IMR-90 (cell line): ENCODE measurements at regions not wholly inside any gene's neighbourhood (a gene's known extent, or its start where the extent isn't known, plus 50 kb on each side); places are given as distances from the start of the nearest gene placed in this dataset.

Experiments
- ATAC-seq: fragments of 200-7000 bp; cut with Tn5 transposase; 2 replicates; pipeline ENCODE4 v1.9.1; 2020; ENCODE audit warnings: low read depth, mild to moderate bottlenecking, moderate library complexity
- BruUV-seq: library from RNA; stranded (reverse); fragments of 400-500 nt; replicated peaks from 2 replicates; lab custom pipeline; 2021; lab: Mats Ljungman, UMichigan
- CTCF ChIA-PET: fragments of 300-600 bp; formaldehyde crosslinking; extraction: SDS; loops from one replicate; lab custom pipeline; 2021; ENCODE audit warnings: antibody characterized with exemption; lab: Yijun Ruan, JAX
- POLR2A ChIA-PET: fragments of 300-600 bp; sonication (Branson Sonifier 250); formaldehyde crosslinking; loops from one replicate; lab custom pipeline; 2022; ENCODE audit warnings: antibody characterized with exemption; ENCODE audit not compliant: unreplicated experiment; lab: Charles Lee
- DNase-seq: peaks from one replicate; pipeline ENCODE4 v3.0.0; 2013
- H2AFZ ChIP-seq: replicated peaks from 2 replicates; pipeline ENCODE3; 2013; ENCODE audit warnings: low read length, mild to moderate bottlenecking; ENCODE audit not compliant: poor library complexity
- H2AK5ac ChIP-seq: 2 replicates; pipeline ENCODE4 v1.6.1; 2013; ENCODE audit warnings: low read depth, low read length, inconsistent platforms
- H2AK9ac ChIP-seq: replicated peaks from 2 replicates; pipeline ENCODE3; 2013; ENCODE audit warnings: mild to moderate bottlenecking, low read depth, low read length, moderate library complexity; ENCODE audit not compliant: poor library complexity
- H2BK120ac ChIP-seq: 2 replicates; pipeline ENCODE4 v1.6.1; 2013; ENCODE audit warnings: low read depth, low read length, inconsistent platforms
- H2BK15ac ChIP-seq: 3 replicates; pipeline ENCODE4 v1.6.1; 2013; ENCODE audit warnings: low read depth, low read length, inconsistent platforms
- H2BK20ac ChIP-seq: 2 replicates; pipeline ENCODE4 v1.6.1; 2013; ENCODE audit warnings: low read depth, mild to moderate bottlenecking, inconsistent platforms, low read length, moderate library complexity
- H2BK5ac ChIP-seq: 2 replicates; pipeline ENCODE4 v1.6.1; 2013; ENCODE audit warnings: mild to moderate bottlenecking, low read depth, low read length, inconsistent platforms; ENCODE audit not compliant: poor library complexity, severe bottlenecking
- H3K14ac ChIP-seq: replicated peaks from 2 replicates; pipeline ENCODE4 v1.6.1; 2013; ENCODE audit warnings: low read depth, low read length, inconsistent platforms
- H3K18ac ChIP-seq: 2 replicates; pipeline ENCODE4 v1.6.1; 2013; ENCODE audit warnings: low read depth, low read length, control low read depth
- H3K23ac ChIP-seq: 2 replicates; pipeline ENCODE4 v1.6.1; 2013; ENCODE audit warnings: low read depth, low read length, inconsistent platforms
- H3K27ac ChIP-seq: 2 replicates; pipeline ENCODE4 v1.5.1; 2013; ENCODE audit warnings: mild to moderate bottlenecking, control low read depth, low read length; ENCODE audit not compliant: insufficient read depth
- H3K27me3 ChIP-seq: 2 replicates; pipeline ENCODE4 v1.6.1; 2013; ENCODE audit warnings: low read length; ENCODE audit not compliant: control insufficient read depth, insufficient read depth
- H3K36me3 ChIP-seq: 2 replicates; pipeline ENCODE4 v1.6.1; 2013; ENCODE audit warnings: low read length, mixed read lengths; ENCODE audit not compliant: control insufficient read depth, insufficient read depth
- H3K4ac ChIP-seq: 2 replicates; pipeline ENCODE4 v1.6.1; 2013; ENCODE audit warnings: low read depth, low read length, inconsistent platforms
- H3K4me1 ChIP-seq: 2 replicates; pipeline ENCODE4 v1.6.1; 2013; ENCODE audit warnings: low read length, mixed read lengths; ENCODE audit not compliant: control insufficient read depth, insufficient read depth
- H3K4me2 ChIP-seq: 2 replicates; pipeline ENCODE4 v1.6.1; 2013; ENCODE audit warnings: low read depth, mild to moderate bottlenecking, control low read depth, low read length, moderate library complexity
- H3K4me3 ChIP-seq: 2 replicates; pipeline ENCODE4 v1.5.1; 2013; ENCODE audit warnings: low read depth, mild to moderate bottlenecking, control low read depth, low read length, moderate library complexity; ENCODE audit not compliant: insufficient read depth
- H3K56ac ChIP-seq: 2 replicates; pipeline ENCODE4 v1.6.1; 2013; ENCODE audit warnings: low read length, inconsistent platforms; ENCODE audit not compliant: insufficient read depth; ENCODE audit errors: extremely low read depth
- H3K79me1 ChIP-seq, 2 experiments: 2 replicates each; pipeline ENCODE4 v1.6.1; 2013; ENCODE audit warnings: low read length in 2 of 2, inconsistent platforms in 1 of 2, low read depth in 1 of 2
- H3K9ac ChIP-seq: 2 replicates; pipeline ENCODE4 v1.6.1; 2013; ENCODE audit warnings: low read depth, low read length, control low read depth
- H3K9me1 ChIP-seq: 2 replicates; pipeline ENCODE4 v1.6.1; 2013; ENCODE audit warnings: low read length, inconsistent platforms; ENCODE audit not compliant: insufficient read depth
- H3K9me3 ChIP-seq: 2 replicates; pipeline ENCODE4 v1.6.1; 2013; ENCODE audit warnings: low read length; ENCODE audit not compliant: control insufficient read depth, insufficient read depth
- H4K20me1 ChIP-seq: 2 replicates; pipeline ENCODE4 v1.6.1; 2013; ENCODE audit warnings: low read length, inconsistent platforms; ENCODE audit not compliant: insufficient read depth
- H4K5ac ChIP-seq: 2 replicates; pipeline ENCODE4 v1.6.1; 2013; ENCODE audit warnings: mild to moderate bottlenecking, low read depth, low read length, control low read depth
- H4K8ac ChIP-seq, 2 experiments: 2 replicates each; pipeline ENCODE4 v1.6.1; 2013; ENCODE audit warnings: low read depth in 2 of 2, low read length in 2 of 2, control low read depth in 1 of 2, inconsistent platforms in 1 of 2
- H4K91ac ChIP-seq: 2 replicates; pipeline ENCODE4 v1.6.1; 2013; ENCODE audit warnings: low read depth, low read length, inconsistent platforms; ENCODE audit not compliant: insufficient read depth
- RAD21 ChIP-seq: IDR thresholded peaks from 2 replicates; pipeline ENCODE4 v1.6.1; 2012; ENCODE audit warnings: low read length, improper control_type of control experiment
- WGBS, 2 experiments: methylation state at CpG; one replicate each; pipeline versions ENCODE4 v1.1.5 to v1.1.7; 2013; ENCODE audit warnings: missing lambda C conversion rate in 2 of 2; ENCODE audit not compliant: insufficient read length in 1 of 2; ENCODE audit errors: extremely low coverage in 2 of 2; 5-methylcytosine and 5-hydroxymethylcytosine counted together
- dilution Hi-C: fragments of 300-500 bp; cut with HindIII; formaldehyde crosslinking; loops from one replicate; pipeline ENCODE4 v1.14.3; 2018; ENCODE audit warnings: low sequenced_read_pairs; ENCODE audit not compliant: unreplicated experiment
- in situ Hi-C: fragments of 300-500 bp; cut with MboI; formaldehyde crosslinking; loops from 3 replicates; pipeline ENCODE4 v1.14.3; 2019; ENCODE audit warnings: low sequenced_read_pairs, inconsistent platforms, mixed read lengths
- intact Hi-C: fragments of 100-400 bp; cut with micrococcal nuclease; formaldehyde crosslinking; loops from 2 replicates; pipeline ENCODE4 v1.10.0; 2022

- DNase-seq (no peak), ATAC-seq (no peak)
- no peak overlapping the region for H2AFZ ChIP-seq
- H3K23ac ChIP-seq: no peak overlapping the region
- no peak overlapping the region for H4K8ac ChIP-seq
- no peak overlapping the region for H2BK15ac ChIP-seq
- no peaks in the 10 kb centered on the region for H3K36me3 ChIP-seq
- WGBS, 2 experiments: no CpG with 5 or more reads among the region's 4 CpGs
- H3K4me1 ChIP-seq: peaks cover 1% of the 10 kb centered on the region; the same call in 1 of the 2 replicates
- no TSS peak for BruUV-seq
- in situ Hi-C loops: no loop called here
- ChIA-PET CTCF (no interaction called here), POLR2A (no interaction called here)
- dilution Hi-C loops: no loop called here
- no peak for TF ChIP-seq RAD21
- H2BK5ac ChIP-seq: no peak overlapping the region
- no peak overlapping the region for H2BK20ac ChIP-seq
- intact Hi-C loops: no loop called here
- no peak overlapping the region for H3K4ac ChIP-seq
- H4K91ac ChIP-seq: no peak overlapping the region
- no peak overlapping the region for H3K9ac ChIP-seq
- H3K4me2 ChIP-seq: no peak overlapping the region
- H3K56ac ChIP-seq: no peak overlapping the region
- H4K5ac ChIP-seq: no peak overlapping the region
- no peaks in the 10 kb centered on the region for H4K20me1 ChIP-seq
- no peak overlapping the region for H3K14ac ChIP-seq
- no peaks in the 10 kb centered on the region for H3K79me1 ChIP-seq
- no peak overlapping the region for H3K18ac ChIP-seq
- no peak overlapping the region for H3K4me3 ChIP-seq
- no peaks in the 10 kb centered on the region for H3K9me3 ChIP-seq
- H2AK5ac ChIP-seq: no peak overlapping the region
- no peak overlapping the region for H2BK120ac ChIP-seq
- H2AK9ac ChIP-seq: no peak overlapping the region
- no peak overlapping the region for H3K27ac ChIP-seq
- no peaks in the 10 kb centered on the region for H3K27me3 ChIP-seq
- no peaks in the 10 kb centered on the region for H3K9me1 ChIP-seq
Measured at GRCh38 chr7:25615003-25615402, 386.7 kb upstream of the NPVF start.
